Lower lobe of right lung (tissue), 2 donors: ENCODE measurements at regions not wholly inside any gene's neighbourhood (a gene's known extent, or its start where the extent isn't known, plus 50 kb on each side); places are given as distances from the start of the nearest gene placed in this dataset.

Experiments
- ATAC-seq, 2 donors: fragments of 200-7000 bp; cut with Tn5 transposase; one replicate each; pipeline ENCODE4 v1.9.1; 2020 to 2022; ENCODE audit warnings: mild to moderate bottlenecking in 2 of 2, moderate library complexity in 2 of 2
- DNase-seq: peaks from one replicate; pipeline ENCODE4 v3.0.0-alpha.2; 2020
- H3K27ac ChIP-seq: fragments of 200-600 bp; one replicate; pipeline ENCODE4 v1.8.0; 2022
- H3K27me3 ChIP-seq: fragments of 200-600 bp; one replicate; pipeline ENCODE4 v1.8.0; 2022; ENCODE audit warnings: low read depth
- H3K36me3 ChIP-seq: fragments of 200-600 bp; one replicate; pipeline ENCODE4 v1.8.0; 2022; ENCODE audit warnings: mild to moderate bottlenecking
- H3K4me1 ChIP-seq: fragments of 200-600 bp; one replicate; pipeline ENCODE4 v1.8.0; 2022
- H3K4me3 ChIP-seq: fragments of 200-600 bp; one replicate; pipeline ENCODE4 v1.8.0; 2022; ENCODE audit warnings: mild to moderate bottlenecking
- H3K9me3 ChIP-seq: fragments of 200-600 bp; one replicate; pipeline ENCODE4 v1.8.0; 2022
- intact Hi-C: fragments of 100-400 bp; cut with DNase I; formaldehyde crosslinking; loops from one replicate; pipeline ENCODE4 v1.11.0; 2022
- TF ChIP-seq, protein P1 (sequence below): fragments of 200-600 bp; IDR thresholded peaks from one replicate; pipeline ENCODE4 v1.8.0; 2022; ENCODE audit warnings: antibody characterized with exemption, mild to moderate bottlenecking
- donor health status: DM: no; HTN: yes; CAD: no; lungs with severe emphysema.

DNA sequence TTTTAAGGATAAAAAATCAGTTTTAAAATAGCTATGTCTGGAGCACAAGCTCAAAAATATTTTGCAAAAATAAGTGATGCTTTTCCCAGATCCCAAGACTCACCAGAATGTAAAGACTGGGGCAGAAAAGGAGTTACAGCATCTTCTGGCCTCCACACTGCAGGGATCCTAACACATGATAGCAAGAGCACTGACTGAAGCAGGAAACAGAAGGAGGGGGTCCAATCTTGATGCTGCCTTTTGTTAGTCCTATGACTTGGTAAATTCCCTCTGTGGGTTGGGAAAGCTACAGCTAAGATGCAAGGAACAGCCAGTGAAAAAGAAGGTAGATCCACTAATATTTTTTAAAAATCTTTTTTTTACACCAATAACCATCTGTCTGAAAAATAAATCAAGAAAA, 54.2 kb upstream of the TNR start:
- intact Hi-C loops: no loop called here
- Histone ChIP-seq H3K9me3 (no peaks in the 10 kb centered on the region), H3K27me3 (no peaks in the 10 kb centered on the region), H3K36me3 (no peaks in the 10 kb centered on the region), H3K4me1 (no peaks in the 10 kb centered on the region), H3K4me3 (no peak overlapping the region), H3K27ac (no peak overlapping the region)
- ATAC-seq: no peak
- TF ChIP-seq, protein P1, sequence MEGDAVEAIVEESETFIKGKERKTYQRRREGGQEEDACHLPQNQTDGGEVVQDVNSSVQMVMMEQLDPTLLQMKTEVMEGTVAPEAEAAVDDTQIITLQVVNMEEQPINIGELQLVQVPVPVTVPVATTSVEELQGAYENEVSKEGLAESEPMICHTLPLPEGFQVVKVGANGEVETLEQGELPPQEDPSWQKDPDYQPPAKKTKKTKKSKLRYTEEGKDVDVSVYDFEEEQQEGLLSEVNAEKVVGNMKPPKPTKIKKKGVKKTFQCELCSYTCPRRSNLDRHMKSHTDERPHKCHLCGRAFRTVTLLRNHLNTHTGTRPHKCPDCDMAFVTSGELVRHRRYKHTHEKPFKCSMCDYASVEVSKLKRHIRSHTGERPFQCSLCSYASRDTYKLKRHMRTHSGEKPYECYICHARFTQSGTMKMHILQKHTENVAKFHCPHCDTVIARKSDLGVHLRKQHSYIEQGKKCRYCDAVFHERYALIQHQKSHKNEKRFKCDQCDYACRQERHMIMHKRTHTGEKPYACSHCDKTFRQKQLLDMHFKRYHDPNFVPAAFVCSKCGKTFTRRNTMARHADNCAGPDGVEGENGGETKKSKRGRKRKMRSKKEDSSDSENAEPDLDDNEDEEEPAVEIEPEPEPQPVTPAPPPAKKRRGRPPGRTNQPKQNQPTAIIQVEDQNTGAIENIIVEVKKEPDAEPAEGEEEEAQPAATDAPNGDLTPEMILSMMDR: no peak
- no peak for DNase-seq

DNA sequence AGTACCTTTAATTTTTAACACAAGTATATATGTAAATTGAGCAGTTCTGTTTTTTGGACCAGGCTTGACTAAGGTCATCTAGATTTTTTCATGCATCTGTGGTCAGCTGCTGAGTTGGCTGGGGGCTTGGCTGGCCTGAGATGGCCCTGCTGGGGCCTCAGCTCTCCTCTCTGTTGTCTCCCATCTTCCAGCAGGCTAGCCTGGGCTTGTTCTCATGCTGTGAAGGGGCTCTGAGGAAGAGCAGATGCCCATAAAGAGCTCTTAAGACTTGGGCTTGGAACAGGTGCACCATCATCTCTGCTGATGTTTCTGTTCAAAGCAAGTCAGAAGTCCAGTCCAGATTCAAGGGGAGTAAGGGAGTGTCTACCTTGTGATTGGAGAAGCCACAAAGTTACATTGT, 51.2 kb upstream of the TNR start:
- TF ChIP-seq, protein P1: no peak
- H3K36me3 ChIP-seq: no peaks in the 10 kb centered on the region
- ATAC-seq: no peak

GRCh38 chr1:175793617-175794016, 50.2 kb upstream of the TNR start:
- Histone ChIP-seq H3K4me3 (no peak overlapping the region), H3K9me3 (no peaks in the 10 kb centered on the region), H3K4me1 (no peaks in the 10 kb centered on the region), H3K27me3 (no peaks in the 10 kb centered on the region), H3K36me3 (no peaks in the 10 kb centered on the region), H3K27ac (no peak overlapping the region)
- DNase-seq: no peak
- TF ChIP-seq, protein P1: no peak
- ATAC-seq: no peak
- intact Hi-C loops: no loop called here

More for the DNA sequence above, 51.2 kb upstream of the TNR start:
- H3K4me1 ChIP-seq: no peaks in the 10 kb centered on the region
- no peaks in the 10 kb centered on the region for H3K9me3 ChIP-seq
- no peaks in the 10 kb centered on the region for H3K27me3 ChIP-seq
- DNase-seq: no peak
- intact Hi-C loops: no loop called here
- H3K27ac ChIP-seq: no peak overlapping the region
- H3K4me3 ChIP-seq: no peak overlapping the region
